GM10248 (cell line): ENCODE measurements at regions not wholly inside any gene's neighbourhood (a gene's known extent, or its start where the extent isn't known, plus 50 kb on each side); places are given as distances from the start of the nearest gene placed in this dataset.

Source experiments
- CTCF ChIA-PET: fragments of 300-600 bp; sonication (Branson Sonifier 250); formaldehyde crosslinking; extraction: SDS; loops from one replicate; lab custom pipeline; 2021; ENCODE audit warnings: antibody characterized with exemption; lab: Yijun Ruan, JAX
- POLR2A ChIA-PET: fragments of 350-650 bp; sonication (Branson Sonifier 250); formaldehyde crosslinking; extraction: SDS; loops from one replicate; lab custom pipeline; 2020; ENCODE audit warnings: antibody characterized with exemption; lab: Yijun Ruan, JAX
- DNase-seq: peaks from one replicate; pipeline ENCODE4 v3.0.0; 2012; ENCODE audit errors: extremely low spot score
- TF ChIP-seq, protein P1 (sequence below): IDR thresholded peaks from 2 replicates; pipeline ENCODE4 v1.5.1; 2012; ENCODE audit warnings: mild to moderate bottlenecking, low read depth; ENCODE audit errors: extremely low read depth, missing control alignments, control extremely low read depth

DNA sequence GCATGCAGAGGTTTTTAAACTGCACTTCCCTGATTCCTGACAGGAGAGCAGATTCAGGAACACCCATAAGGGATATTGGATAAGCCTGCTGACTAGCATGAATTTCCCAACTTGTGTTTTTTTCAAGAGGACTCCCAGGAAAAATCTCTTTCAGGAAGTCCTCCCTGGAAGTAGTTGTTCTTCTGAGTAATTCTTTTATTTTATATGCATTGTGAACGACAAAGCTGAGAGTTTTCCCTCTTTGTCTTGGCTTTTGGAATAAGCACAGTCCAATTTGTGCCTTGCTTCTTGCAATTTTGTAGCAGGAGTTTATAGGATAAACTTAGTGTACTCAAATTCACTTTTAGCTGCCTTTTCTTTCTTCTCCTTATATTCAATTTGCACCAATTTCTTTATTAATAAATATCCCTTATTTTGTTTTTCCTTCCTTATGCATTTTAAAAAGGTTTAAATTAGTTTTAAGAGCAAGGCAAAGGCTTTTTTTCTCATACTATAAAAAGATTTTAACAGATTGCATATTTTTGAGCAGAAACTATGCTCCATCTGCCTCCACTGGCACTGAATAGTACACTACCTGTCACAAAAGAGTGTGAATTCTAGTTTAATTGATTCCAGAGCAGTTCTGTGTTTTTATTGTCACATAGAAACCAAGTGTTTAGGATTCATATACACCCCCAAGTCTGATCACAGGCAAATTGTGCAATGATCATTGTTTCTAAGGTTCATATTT lies 543.3 kb upstream of the SPRY2 start:
- DNase-seq, result no peak
- ChIA-PET POLR2A (no interaction called here), CTCF (no interaction called here)
- TF ChIP-seq, protein P1, sequence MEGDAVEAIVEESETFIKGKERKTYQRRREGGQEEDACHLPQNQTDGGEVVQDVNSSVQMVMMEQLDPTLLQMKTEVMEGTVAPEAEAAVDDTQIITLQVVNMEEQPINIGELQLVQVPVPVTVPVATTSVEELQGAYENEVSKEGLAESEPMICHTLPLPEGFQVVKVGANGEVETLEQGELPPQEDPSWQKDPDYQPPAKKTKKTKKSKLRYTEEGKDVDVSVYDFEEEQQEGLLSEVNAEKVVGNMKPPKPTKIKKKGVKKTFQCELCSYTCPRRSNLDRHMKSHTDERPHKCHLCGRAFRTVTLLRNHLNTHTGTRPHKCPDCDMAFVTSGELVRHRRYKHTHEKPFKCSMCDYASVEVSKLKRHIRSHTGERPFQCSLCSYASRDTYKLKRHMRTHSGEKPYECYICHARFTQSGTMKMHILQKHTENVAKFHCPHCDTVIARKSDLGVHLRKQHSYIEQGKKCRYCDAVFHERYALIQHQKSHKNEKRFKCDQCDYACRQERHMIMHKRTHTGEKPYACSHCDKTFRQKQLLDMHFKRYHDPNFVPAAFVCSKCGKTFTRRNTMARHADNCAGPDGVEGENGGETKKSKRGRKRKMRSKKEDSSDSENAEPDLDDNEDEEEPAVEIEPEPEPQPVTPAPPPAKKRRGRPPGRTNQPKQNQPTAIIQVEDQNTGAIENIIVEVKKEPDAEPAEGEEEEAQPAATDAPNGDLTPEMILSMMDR, result no peak

GRCh38 chr13:80883545-80883944 lies 542.6 kb upstream of the SPRY2 start:
- CTCF ChIA-PET, result no interaction called here
- DNase-seq, result no peak
- TF ChIP-seq, protein P1, result no peak
- POLR2A ChIA-PET, result no interaction called here

DNA sequence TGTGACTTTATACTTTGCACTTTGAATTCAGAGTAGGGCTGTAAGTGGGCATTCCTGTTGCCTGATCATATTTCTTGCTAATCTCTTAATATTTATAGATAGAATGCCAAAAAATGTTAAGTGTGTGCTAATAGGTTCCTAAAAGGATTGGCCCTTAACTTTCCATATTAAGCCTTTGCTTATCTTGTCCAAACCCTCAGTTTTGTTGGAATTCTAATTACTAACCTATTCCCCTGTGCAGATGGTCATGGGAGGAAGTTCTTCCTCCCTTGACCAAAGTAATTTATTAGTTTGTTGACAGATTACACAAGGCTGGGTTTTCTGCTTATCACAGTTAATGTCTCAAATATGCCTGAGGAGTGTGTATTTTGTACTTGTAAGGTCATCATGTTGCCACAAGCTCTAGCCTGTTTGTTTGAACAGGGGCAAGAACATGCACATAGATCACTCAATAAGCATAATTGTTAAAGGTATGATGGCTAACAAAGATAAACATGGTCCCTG lies 541.1 kb upstream of the SPRY2 start:
- POLR2A ChIA-PET, result no interaction called here
- CTCF ChIA-PET, result interaction anchor here (1.2 kb wide), 1 partner anchor 17 kb away, joined by 3 read pairs; no protein-coding TSS in a partner anchor
- TF ChIP-seq, protein P1, result no peak
- no peak for DNase-seq

GRCh38 chr13:80881495-80881894 lies 540.6 kb upstream of the SPRY2 start:
- POLR2A ChIA-PET, result no interaction called here

GRCh38 chr13:80881034-80881433 lies 540.1 kb upstream of the SPRY2 start:
- ChIA-PET CTCF (interaction anchor here (1.2 kb wide), 1 partner anchor 16 kb away, joined by 3 read pairs; no protein-coding TSS in a partner anchor), POLR2A (no interaction called here)

More at GRCh38 chr13:80881495-80881894, 540.6 kb upstream of the SPRY2 start:
- TF ChIP-seq, protein P1, result no peak
- no peak for DNase-seq
- CTCF ChIA-PET, result interaction anchor here (1.2 kb wide), 1 partner anchor 16 kb away, joined by 3 read pairs; no protein-coding TSS in a partner anchor

GRCh38 chr13:80877944-80878241 lies 537.0 kb upstream of the SPRY2 start:
- POLR2A ChIA-PET, result no interaction called here
- DNase-seq, result no peak
- TF ChIP-seq, protein P1, result no peak
- CTCF ChIA-PET, result interaction anchor here (2.4 kb wide), 1 partner anchor 11 kb away, joined by 9 read pairs; no protein-coding TSS in a partner anchor

More at GRCh38 chr13:80881034-80881433, 540.1 kb upstream of the SPRY2 start:
- TF ChIP-seq, protein P1, result no peak
- DNase-seq, result no peak
